GM12878 (cell line): ENCODE measurements at regions not wholly inside any gene's neighbourhood (a gene's known extent, or its start where the extent isn't known, plus 50 kb on each side); places are given as distances from the start of the nearest gene placed in this dataset.

ENCODE experiments used
- CTCF ChIP-seq, 3 experiments: IDR thresholded peaks in 2 of 3; conservative IDR thresholded peaks in 1 of 3; 2 replicates each; pipeline ENCODE4 v1.5.1; 2011; ENCODE audit warnings: low read depth in 3 of 3, low read length in 3 of 3, mild to moderate bottlenecking in 3 of 3, control low read depth in 2 of 3, moderate library complexity in 2 of 3, inconsistent platforms in 1 of 3, mixed read lengths in 1 of 3; ENCODE audit not compliant: control insufficient read depth in 2 of 3, insufficient read depth in 1 of 3; ENCODE audit errors: extremely low read depth in 1 of 3
- JUND ChIP-seq: IDR thresholded peaks from 2 replicates; pipeline ENCODE4 v1.6.1; 2012; ENCODE audit warnings: low read depth, mild to moderate bottlenecking, low read length, improper control_type of control experiment, moderate library complexity
- POLR2A ChIP-seq: IDR thresholded peaks from 2 replicates; pipeline ENCODE4 v1.6.1; 2011; ENCODE audit warnings: low read depth, mild to moderate bottlenecking, low read length

DNA sequence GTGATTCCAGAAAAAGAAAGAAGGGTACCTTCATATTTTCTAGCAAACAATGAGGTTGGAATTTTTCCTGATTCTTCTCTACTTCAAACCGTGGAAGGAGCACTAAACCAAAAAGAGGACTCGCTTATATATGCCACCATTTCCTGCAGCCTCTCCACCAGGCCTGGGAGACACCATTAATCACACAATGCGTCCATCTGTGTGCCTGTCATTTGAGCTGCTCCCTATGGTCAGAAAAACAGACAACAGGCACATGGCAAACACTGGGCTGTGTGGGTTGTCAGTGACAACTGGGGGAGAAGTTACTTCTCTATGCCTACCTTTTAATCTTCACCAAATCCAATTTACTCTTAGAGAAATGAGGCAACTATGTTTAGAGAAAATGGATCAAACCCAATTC is 71.9 kb downstream of the NR2F2 start:
- TF ChIP-seq POLR2A (no peak), CTCF (IDR thresholded peaks at IDR 0.05 in 2 of 3, conservative IDR thresholded peaks at IDR 0.05 in 1 of 3; ENCODE audit: control insufficient read depth in 2 of 3, extremely low read depth in 1 of 3, insufficient read depth in 1 of 3, low read depth in 3 of 3, low read length in 3 of 3) (no peak), JUND (no peak)
